ENCODE measurements at regions not wholly inside any gene's neighbourhood (a gene's known extent, or its start where the extent isn't known, plus 50 kb on each side); places are given as distances from the start of the nearest gene placed in this dataset.
"Not testable (repeated sequence)": the region's sequence is repeated elsewhere in the genome, so short reads cannot be mapped to it uniquely, and the experiment has no call there.

DNA sequence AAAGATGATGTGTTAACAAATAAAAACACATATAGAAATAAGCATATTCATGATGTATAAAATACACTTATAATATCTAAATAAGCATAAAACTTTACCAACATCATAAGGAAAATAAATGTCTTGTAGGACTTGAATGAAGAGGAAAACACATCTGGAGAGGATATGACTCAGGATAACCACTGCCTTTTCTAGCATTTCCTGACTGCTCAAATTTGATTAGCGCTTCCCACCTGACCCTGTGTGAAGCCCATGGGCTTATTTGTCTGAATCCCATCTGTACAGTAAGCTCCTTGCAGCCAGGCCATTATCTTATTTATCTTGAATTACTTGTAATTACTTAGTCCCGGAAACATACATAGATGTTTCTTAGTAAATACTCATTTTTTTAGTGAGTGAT, 608.6 kb downstream of the COL12A1 start:
- Histone ChIP-seq H3K4me2 (ENCODE audit: low read length) (no peak overlapping the region), H3K9me2 (ENCODE audit: insufficient read depth, low read length) (no peaks in the 10 kb centered on the region), H3K36me3 (ENCODE audit: insufficient read depth, low read length) (no peaks in the 10 kb centered on the region), H3K4me3 (ENCODE audit: low read length) (no peak overlapping the region), H3K27ac (ENCODE audit: low read length) (no peak overlapping the region), H3F3A (ENCODE audit: insufficient read depth, low read length, poor library complexity, severe bottlenecking) (no peaks in the 10 kb centered on the region), H3K27me3 (ENCODE audit: insufficient read depth, low read depth, low read length) (no peaks in the 10 kb centered on the region), H3K9ac (ENCODE audit: low read length) (no peak overlapping the region), H2AFZ (ENCODE audit: low read depth, low read length) (no peak overlapping the region), H4K20me1 (ENCODE audit: insufficient read depth) (no peaks in the 10 kb centered on the region), H3K79me2 (replicated peaks; ENCODE audit: insufficient read depth, low read length) (no peaks in the 10 kb centered on the region), H3K9me3 (ENCODE audit: low read length) (no peaks in the 10 kb centered on the region)
- TF ChIP-seq SMC3 (conservative IDR thresholded peaks at IDR 0.05; ENCODE audit: poor library complexity) (no peak), TAF1 (IDR thresholded peaks at IDR 0.05; ENCODE audit: low read depth) (no peak), MXI1 (conservative IDR thresholded peaks at IDR 0.05; ENCODE audit: poor library complexity, severe bottlenecking) (no peak), POLR2AphosphoS5 (IDR thresholded peaks at IDR 0.05) (no peak), EP300 (conservative IDR thresholded peaks at IDR 0.05; ENCODE audit: poor library complexity, severe bottlenecking) (no peak), EZH2 (IDR thresholded peaks at IDR 0.05; ENCODE audit: borderline replicate concordance, insufficient read depth, low read length, poor library complexity, severe bottlenecking) (no peak), RAD21 (conservative IDR thresholded peaks at IDR 0.05) (no peak)
- TF ChIP-seq, protein P1, sequence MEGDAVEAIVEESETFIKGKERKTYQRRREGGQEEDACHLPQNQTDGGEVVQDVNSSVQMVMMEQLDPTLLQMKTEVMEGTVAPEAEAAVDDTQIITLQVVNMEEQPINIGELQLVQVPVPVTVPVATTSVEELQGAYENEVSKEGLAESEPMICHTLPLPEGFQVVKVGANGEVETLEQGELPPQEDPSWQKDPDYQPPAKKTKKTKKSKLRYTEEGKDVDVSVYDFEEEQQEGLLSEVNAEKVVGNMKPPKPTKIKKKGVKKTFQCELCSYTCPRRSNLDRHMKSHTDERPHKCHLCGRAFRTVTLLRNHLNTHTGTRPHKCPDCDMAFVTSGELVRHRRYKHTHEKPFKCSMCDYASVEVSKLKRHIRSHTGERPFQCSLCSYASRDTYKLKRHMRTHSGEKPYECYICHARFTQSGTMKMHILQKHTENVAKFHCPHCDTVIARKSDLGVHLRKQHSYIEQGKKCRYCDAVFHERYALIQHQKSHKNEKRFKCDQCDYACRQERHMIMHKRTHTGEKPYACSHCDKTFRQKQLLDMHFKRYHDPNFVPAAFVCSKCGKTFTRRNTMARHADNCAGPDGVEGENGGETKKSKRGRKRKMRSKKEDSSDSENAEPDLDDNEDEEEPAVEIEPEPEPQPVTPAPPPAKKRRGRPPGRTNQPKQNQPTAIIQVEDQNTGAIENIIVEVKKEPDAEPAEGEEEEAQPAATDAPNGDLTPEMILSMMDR (IDR thresholded peaks at IDR 0.05; ENCODE audit: poor library complexity, severe bottlenecking): no peak
- TF ChIP-seq, protein P2, sequence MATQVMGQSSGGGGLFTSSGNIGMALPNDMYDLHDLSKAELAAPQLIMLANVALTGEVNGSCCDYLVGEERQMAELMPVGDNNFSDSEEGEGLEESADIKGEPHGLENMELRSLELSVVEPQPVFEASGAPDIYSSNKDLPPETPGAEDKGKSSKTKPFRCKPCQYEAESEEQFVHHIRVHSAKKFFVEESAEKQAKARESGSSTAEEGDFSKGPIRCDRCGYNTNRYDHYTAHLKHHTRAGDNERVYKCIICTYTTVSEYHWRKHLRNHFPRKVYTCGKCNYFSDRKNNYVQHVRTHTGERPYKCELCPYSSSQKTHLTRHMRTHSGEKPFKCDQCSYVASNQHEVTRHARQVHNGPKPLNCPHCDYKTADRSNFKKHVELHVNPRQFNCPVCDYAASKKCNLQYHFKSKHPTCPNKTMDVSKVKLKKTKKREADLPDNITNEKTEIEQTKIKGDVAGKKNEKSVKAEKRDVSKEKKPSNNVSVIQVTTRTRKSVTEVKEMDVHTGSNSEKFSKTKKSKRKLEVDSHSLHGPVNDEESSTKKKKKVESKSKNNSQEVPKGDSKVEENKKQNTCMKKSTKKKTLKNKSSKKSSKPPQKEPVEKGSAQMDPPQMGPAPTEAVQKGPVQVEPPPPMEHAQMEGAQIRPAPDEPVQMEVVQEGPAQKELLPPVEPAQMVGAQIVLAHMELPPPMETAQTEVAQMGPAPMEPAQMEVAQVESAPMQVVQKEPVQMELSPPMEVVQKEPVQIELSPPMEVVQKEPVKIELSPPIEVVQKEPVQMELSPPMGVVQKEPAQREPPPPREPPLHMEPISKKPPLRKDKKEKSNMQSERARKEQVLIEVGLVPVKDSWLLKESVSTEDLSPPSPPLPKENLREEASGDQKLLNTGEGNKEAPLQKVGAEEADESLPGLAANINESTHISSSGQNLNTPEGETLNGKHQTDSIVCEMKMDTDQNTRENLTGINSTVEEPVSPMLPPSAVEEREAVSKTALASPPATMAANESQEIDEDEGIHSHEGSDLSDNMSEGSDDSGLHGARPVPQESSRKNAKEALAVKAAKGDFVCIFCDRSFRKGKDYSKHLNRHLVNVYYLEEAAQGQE (IDR thresholded peaks at IDR 0.05; ENCODE audit: borderline replicate concordance): no peak

DNA sequence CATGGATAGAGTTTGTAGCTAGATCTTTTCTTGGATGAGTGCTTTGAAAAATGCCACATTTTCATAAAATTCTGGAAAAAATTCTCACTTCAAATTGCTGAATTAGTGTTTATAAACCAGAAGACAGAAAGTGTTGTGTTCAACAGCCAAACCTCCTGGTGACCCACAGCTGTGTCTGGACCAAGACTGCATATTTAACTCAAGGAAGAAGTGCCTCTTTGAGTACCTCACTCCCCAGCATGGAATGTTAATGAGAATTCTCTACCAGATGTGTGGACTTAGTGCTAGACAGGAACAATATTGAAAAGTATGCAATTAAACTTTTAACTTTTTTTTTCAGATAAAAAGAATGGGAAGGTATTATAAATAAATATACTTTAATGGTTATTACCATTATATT, 609.3 kb downstream of the COL12A1 start:
- no peaks in the 10 kb centered on the region for H4K20me1 ChIP-seq (ENCODE audit: insufficient read depth)
- no peaks in the 10 kb centered on the region for H3K79me2 ChIP-seq (replicated peaks; ENCODE audit: insufficient read depth, low read length)

DNA sequence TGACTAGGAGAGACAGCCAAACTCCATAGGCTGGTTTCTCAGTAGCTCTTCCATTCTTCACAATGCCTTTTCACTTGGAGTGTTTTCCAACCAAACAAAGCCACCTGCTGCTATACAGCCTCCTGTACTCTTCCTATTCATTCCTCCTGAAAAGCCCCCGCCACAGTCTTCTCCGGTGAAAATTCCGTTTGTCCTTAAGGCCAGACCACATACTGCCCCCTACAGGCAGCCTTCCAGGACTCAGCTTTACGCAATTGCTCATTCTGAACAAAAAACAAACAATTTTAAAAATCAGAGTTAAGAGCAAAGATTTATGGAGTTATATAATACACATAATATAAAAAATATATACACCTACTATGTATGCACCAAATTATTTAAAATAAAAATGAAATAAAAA, 611.5 kb downstream of the COL12A1 start:
- H3K9me3 ChIP-seq (ENCODE audit: low read length); H3K4me2 ChIP-seq (ENCODE audit: low read length); H3K9me2 ChIP-seq (ENCODE audit: insufficient read depth, low read length): not testable (repeated sequence)

More for the DNA sequence above, 609.3 kb downstream of the COL12A1 start:
- H3K27me3 ChIP-seq (ENCODE audit: insufficient read depth, low read depth, low read length): no peaks in the 10 kb centered on the region
- H3K4me3 ChIP-seq (ENCODE audit: low read length): no peak overlapping the region
- no peak overlapping the region for H3K9ac ChIP-seq (ENCODE audit: low read length)
- no peaks in the 10 kb centered on the region for H3K9me3 ChIP-seq (ENCODE audit: low read length)
- H3K4me2 ChIP-seq (ENCODE audit: low read length): no peak overlapping the region
- H3K27ac ChIP-seq (ENCODE audit: low read length): no peak overlapping the region
- H3K36me3 ChIP-seq (ENCODE audit: insufficient read depth, low read length): no peaks in the 10 kb centered on the region
- no peak overlapping the region for H2AFZ ChIP-seq (ENCODE audit: low read depth, low read length)
- H3F3A ChIP-seq (ENCODE audit: insufficient read depth, low read length, poor library complexity, severe bottlenecking): no peaks in the 10 kb centered on the region
- TF ChIP-seq MXI1 (conservative IDR thresholded peaks at IDR 0.05; ENCODE audit: poor library complexity, severe bottlenecking) (no peak), SMC3 (conservative IDR thresholded peaks at IDR 0.05; ENCODE audit: poor library complexity) (no peak), EZH2 (IDR thresholded peaks at IDR 0.05; ENCODE audit: borderline replicate concordance, insufficient read depth, low read length, poor library complexity, severe bottlenecking) (no peak)
- no peaks in the 10 kb centered on the region for H3K9me2 ChIP-seq (ENCODE audit: insufficient read depth, low read length)

More for the DNA sequence above, 611.5 kb downstream of the COL12A1 start:
- not testable (repeated sequence) for H3K79me2 ChIP-seq (replicated peaks; ENCODE audit: insufficient read depth, low read length); H4K20me1 ChIP-seq (ENCODE audit: insufficient read depth); H3K36me3 ChIP-seq (ENCODE audit: insufficient read depth, low read length); H3F3A ChIP-seq (ENCODE audit: insufficient read depth, low read length, poor library complexity, severe bottlenecking); H3K9ac ChIP-seq (ENCODE audit: low read length); H3K4me3 ChIP-seq (ENCODE audit: low read length); H3K27ac ChIP-seq (ENCODE audit: low read length); H2AFZ ChIP-seq (ENCODE audit: low read depth, low read length); H3K27me3 ChIP-seq (ENCODE audit: insufficient read depth, low read depth, low read length)

Data from neural cell (in vitro differentiated cells).